ENCODE measurements at regions not wholly inside any gene's neighbourhood (a gene's known extent, or its start where the extent isn't known, plus 50 kb on each side); places are given as distances from the start of the nearest gene placed in this dataset.

DNA sequence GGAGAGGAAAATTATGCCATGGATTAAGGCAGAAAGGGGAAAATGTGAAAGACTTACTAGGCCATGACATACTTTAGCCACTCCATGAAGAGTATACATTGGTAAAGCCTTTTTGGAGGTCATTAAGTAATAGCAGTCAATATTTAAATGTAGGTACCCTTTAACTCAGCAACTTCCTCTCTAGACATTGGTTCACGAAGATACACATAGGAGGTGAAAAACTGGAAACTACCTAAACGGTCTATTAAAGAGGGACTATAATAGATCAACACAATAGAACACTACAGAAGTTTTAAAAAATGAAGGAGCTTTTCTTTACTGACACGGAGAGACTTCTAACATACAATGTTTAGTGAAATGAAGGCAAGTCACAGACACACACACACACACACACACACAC is 68.2 kb upstream of the BMAL1 start:
- ChIA-PET CTCF (interaction anchor here (1.1 to 3.5 kb wide), 13 partner anchors 12 to 295 kb away, joined by 3 to 49 read pairs (median 7); partner anchors contain the start of gene BTBD10), POLR2A (no interaction called here)
- Mint-ChIP-seq H3K4me3 (no peak overlapping the region), H3K9me3 (no peaks in the 10 kb centered on the region), H3K4me1 (peaks cover 41% of the 10 kb centered on the region), H3K36me3 (no peaks in the 10 kb centered on the region), H3K27ac (no peak overlapping the region), H3K27me3 (ENCODE audit: low read depth) (no peaks in the 10 kb centered on the region)
- TF ChIP-seq, protein P1, sequence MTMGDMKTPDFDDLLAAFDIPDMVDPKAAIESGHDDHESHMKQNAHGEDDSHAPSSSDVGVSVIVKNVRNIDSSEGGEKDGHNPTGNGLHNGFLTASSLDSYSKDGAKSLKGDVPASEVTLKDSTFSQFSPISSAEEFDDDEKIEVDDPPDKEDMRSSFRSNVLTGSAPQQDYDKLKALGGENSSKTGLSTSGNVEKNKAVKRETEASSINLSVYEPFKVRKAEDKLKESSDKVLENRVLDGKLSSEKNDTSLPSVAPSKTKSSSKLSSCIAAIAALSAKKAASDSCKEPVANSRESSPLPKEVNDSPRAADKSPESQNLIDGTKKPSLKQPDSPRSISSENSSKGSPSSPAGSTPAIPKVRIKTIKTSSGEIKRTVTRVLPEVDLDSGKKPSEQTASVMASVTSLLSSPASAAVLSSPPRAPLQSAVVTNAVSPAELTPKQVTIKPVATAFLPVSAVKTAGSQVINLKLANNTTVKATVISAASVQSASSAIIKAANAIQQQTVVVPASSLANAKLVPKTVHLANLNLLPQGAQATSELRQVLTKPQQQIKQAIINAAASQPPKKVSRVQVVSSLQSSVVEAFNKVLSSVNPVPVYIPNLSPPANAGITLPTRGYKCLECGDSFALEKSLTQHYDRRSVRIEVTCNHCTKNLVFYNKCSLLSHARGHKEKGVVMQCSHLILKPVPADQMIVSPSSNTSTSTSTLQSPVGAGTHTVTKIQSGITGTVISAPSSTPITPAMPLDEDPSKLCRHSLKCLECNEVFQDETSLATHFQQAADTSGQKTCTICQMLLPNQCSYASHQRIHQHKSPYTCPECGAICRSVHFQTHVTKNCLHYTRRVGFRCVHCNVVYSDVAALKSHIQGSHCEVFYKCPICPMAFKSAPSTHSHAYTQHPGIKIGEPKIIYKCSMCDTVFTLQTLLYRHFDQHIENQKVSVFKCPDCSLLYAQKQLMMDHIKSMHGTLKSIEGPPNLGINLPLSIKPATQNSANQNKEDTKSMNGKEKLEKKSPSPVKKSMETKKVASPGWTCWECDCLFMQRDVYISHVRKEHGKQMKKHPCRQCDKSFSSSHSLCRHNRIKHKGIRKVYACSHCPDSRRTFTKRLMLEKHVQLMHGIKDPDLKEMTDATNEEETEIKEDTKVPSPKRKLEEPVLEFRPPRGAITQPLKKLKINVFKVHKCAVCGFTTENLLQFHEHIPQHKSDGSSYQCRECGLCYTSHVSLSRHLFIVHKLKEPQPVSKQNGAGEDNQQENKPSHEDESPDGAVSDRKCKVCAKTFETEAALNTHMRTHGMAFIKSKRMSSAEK (CRISPR knock-in tag; IDR thresholded peaks at IDR 0.05; ENCODE audit: borderline replicate concordance), result no peak
- no peak for TF ChIP-seq ELF4 (CRISPR knock-in tag; IDR thresholded peaks at IDR 0.05; ENCODE audit: low read depth)
- TF ChIP-seq, protein P2, sequence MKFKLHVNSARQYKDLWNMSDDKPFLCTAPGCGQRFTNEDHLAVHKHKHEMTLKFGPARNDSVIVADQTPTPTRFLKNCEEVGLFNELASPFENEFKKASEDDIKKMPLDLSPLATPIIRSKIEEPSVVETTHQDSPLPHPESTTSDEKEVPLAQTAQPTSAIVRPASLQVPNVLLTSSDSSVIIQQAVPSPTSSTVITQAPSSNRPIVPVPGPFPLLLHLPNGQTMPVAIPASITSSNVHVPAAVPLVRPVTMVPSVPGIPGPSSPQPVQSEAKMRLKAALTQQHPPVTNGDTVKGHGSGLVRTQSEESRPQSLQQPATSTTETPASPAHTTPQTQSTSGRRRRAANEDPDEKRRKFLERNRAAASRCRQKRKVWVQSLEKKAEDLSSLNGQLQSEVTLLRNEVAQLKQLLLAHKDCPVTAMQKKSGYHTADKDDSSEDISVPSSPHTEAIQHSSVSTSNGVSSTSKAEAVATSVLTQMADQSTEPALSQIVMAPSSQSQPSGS (CRISPR knock-in tag; IDR thresholded peaks at IDR 0.05; ENCODE audit: borderline replicate concordance, low read depth), result no peak
- no peak for TF ChIP-seq ZMAT4 (CRISPR knock-in tag; IDR thresholded peaks at IDR 0.05)
- TF ChIP-seq JAZF1 (CRISPR knock-in tag; IDR thresholded peaks at IDR 0.05), result no peak
- no peak for TF ChIP-seq SMAD3 (CRISPR knock-in tag; IDR thresholded peaks at IDR 0.05; ENCODE audit: borderline replicate concordance)
- TF ChIP-seq NFYB (CRISPR knock-in tag; conservative IDR thresholded peaks at IDR 0.05; ENCODE audit: low read depth), result no peak
- no peak for TF ChIP-seq NR3C1 (CRISPR knock-in tag; conservative IDR thresholded peaks at IDR 0.05; ENCODE audit: low read depth)
- no peak for TF ChIP-seq PREB (CRISPR knock-in tag; IDR thresholded peaks at IDR 0.05; ENCODE audit: borderline replicate concordance)
- TF ChIP-seq, protein P3, sequence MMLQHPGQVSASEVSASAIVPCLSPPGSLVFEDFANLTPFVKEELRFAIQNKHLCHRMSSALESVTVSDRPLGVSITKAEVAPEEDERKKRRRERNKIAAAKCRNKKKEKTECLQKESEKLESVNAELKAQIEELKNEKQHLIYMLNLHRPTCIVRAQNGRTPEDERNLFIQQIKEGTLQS (CRISPR knock-in tag; conservative IDR thresholded peaks at IDR 0.05), result no peak
- no peak for TF ChIP-seq SOX15 (CRISPR knock-in tag; IDR thresholded peaks at IDR 0.05)
- TF ChIP-seq TP53 (CRISPR knock-in tag; IDR thresholded peaks at IDR 0.05), result no peak
- no peak for TF ChIP-seq ETV6 (CRISPR knock-in tag; IDR thresholded peaks at IDR 0.05)
- TF ChIP-seq, protein P4, sequence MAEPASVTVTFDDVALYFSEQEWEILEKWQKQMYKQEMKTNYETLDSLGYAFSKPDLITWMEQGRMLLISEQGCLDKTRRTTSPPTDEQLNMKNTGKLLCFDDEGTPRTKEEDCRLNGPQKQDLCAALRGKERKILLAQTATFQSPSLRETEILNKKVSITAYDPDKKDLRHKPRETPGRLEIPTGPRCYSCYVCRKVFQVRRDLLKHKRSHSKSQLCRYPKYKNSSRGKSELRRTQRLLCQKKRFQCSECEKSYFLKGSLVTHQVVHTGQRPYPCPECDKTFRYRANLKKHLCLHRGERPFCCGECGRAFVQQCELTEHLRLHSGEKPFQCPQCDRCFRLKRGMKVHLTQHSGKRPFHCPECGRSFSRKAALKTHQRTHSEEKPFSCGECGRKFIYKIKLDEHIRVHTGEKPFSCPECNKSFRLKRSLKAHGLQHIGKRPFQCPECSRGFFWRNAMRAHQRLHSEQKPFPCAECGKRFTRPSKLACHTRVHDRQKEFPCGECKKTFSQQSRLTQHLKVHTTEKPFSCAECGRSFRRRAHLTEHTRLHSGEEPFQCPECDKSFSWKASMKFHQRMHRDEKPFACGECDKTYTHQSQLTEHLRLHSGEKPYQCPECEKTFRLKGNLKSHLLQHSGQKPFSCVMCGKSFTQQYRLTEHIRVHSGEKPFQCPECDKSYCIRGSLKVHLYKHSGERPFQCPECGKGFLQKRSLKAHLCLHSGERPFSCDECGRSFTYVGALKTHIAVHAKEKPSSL (CRISPR knock-in tag; conservative IDR thresholded peaks at IDR 0.05), result no peak
- TF ChIP-seq ZNF423 (CRISPR knock-in tag; IDR thresholded peaks at IDR 0.05), result no peak
- TF ChIP-seq CREB1 (CRISPR knock-in tag; IDR thresholded peaks at IDR 0.05), result no peak
- no peak for TF ChIP-seq FOXJ3 (CRISPR knock-in tag; IDR thresholded peaks at IDR 0.05; ENCODE audit: borderline replicate concordance)
- no peak for TF ChIP-seq ARID4B (CRISPR knock-in tag; IDR thresholded peaks at IDR 0.05; ENCODE audit: borderline replicate concordance)
- DNase-seq (ENCODE audit: low spot score), result no peak
- ATAC-seq, result no peak
